IPS DF 4.7 (cell line): ENCODE measurements at regions not wholly inside any gene's neighbourhood (a gene's known extent, or its start where the extent isn't known, plus 50 kb on each side); places are given as distances from the start of the nearest gene placed in this dataset.

Experiments used
- DNase-seq: peaks from one replicate; pipeline ENCODE4 v3.0.0-alpha.2; 2013; ENCODE audit warnings: low spot score; ENCODE audit errors: extremely low read depth

GRCh38 chr2:117512307-117512706 lies 302.2 kb upstream of the DDX18 start:
- no peak for DNase-seq

GRCh38 chr2:117514371-117514770 lies 300.1 kb upstream of the DDX18 start:
- no peak for DNase-seq

- DNase-seq = no peak
Observed at GRCh38 chr2:117519238-117519637, 295.3 kb upstream of the DDX18 start.

GRCh38 chr2:117519721-117520120 lies 294.8 kb upstream of the DDX18 start:
- no peak for DNase-seq

GRCh38 chr2:117523267-117523666 lies 291.2 kb upstream of the DDX18 start:
- no peak for DNase-seq

GRCh38 chr2:117523711-117524238 lies 290.7 kb upstream of the DDX18 start:
- DNase-seq = no peak

- no peak for DNase-seq
Observed at GRCh38 chr2:117536139-117536538, 278.4 kb upstream of the DDX18 start.

- DNase-seq = no peak
Observed at GRCh38 chr2:117537032-117537431, 277.5 kb upstream of the DDX18 start.

GRCh38 chr2:117551858-117552257 lies 262.6 kb upstream of the DDX18 start:
- no peak for DNase-seq

GRCh38 chr2:117553448-117553847 lies 261.0 kb upstream of the DDX18 start:
- DNase-seq = no peak

- DNase-seq = no peak
Observed at GRCh38 chr2:117555965-117556364, 258.5 kb upstream of the DDX18 start.

- DNase-seq = no peak
Observed at GRCh38 chr2:117557626-117558025, 256.9 kb upstream of the DDX18 start.

GRCh38 chr2:117562654-117563053 lies 251.8 kb upstream of the DDX18 start:
- no peak for DNase-seq

- DNase-seq = no peak
Observed at GRCh38 chr2:117571590-117572349, 242.7 kb upstream of the DDX18 start.

- DNase-seq = no peak
Observed at GRCh38 chr2:117587310-117587709, 227.2 kb upstream of the DDX18 start.

GRCh38 chr2:117603060-117603459 lies 211.4 kb upstream of the DDX18 start:
- DNase-seq = no peak

GRCh38 chr2:117603567-117603966 lies 210.9 kb upstream of the DDX18 start:
- no peak for DNase-seq

GRCh38 chr2:117607202-117607601 lies 207.3 kb upstream of the DDX18 start:
- no peak for DNase-seq

GRCh38 chr2:117613101-117613500 lies 201.4 kb upstream of the DDX18 start:
- DNase-seq = no peak

- no peak for DNase-seq
Observed at GRCh38 chr2:117614296-117614695, 200.2 kb upstream of the DDX18 start.

GRCh38 chr2:117614823-117615534 lies 199.5 kb upstream of the DDX18 start:
- DNase-seq = no peak

GRCh38 chr2:117618607-117619006 lies 195.9 kb upstream of the DDX18 start:
- no peak for DNase-seq

GRCh38 chr2:117621326-117621725 lies 193.2 kb upstream of the DDX18 start:
- DNase-seq = no peak
